Astrocyte (in vitro differentiated cells and primary cell): ENCODE measurements at regions not wholly inside any gene's neighbourhood (a gene's known extent, or its start where the extent isn't known, plus 50 kb on each side); places are given as distances from the start of the nearest gene placed in this dataset.

ENCODE experiments used
- DNase-seq: peaks from one replicate; pipeline ENCODE4 v3.0.0-alpha.2; 2010; ENCODE audit warnings: low read depth
- FAIRE-seq: peaks from 2 replicates; lab custom pipeline; 2011; peaks lifted over from hg19 to GRCh38; lab: Jason Lieb, UNC
- H2AFZ ChIP-seq: 2 replicates; pipeline ENCODE4 v1.6.0; 2012; ENCODE audit warnings: low read depth, low read length, inconsistent platforms
- H3K27ac ChIP-seq: 2 replicates; pipeline ENCODE4 v1.5.1; 2011; ENCODE audit warnings: low read depth, low read length, inconsistent platforms
- H3K27me3 ChIP-seq: 2 replicates; pipeline ENCODE4 v1.6.0; 2011; ENCODE audit warnings: low read length, inconsistent platforms; ENCODE audit not compliant: insufficient read depth
- H3K36me3 ChIP-seq: 2 replicates; pipeline ENCODE4 v1.5.1; 2011; ENCODE audit warnings: low read length, inconsistent platforms; ENCODE audit not compliant: insufficient read depth
- H3K4me1 ChIP-seq: 2 replicates; pipeline ENCODE4 v1.5.1; 2011; ENCODE audit warnings: low read length, inconsistent platforms; ENCODE audit not compliant: insufficient read depth
- H3K4me2 ChIP-seq: 2 replicates; pipeline ENCODE4 v1.6.0; 2012; ENCODE audit warnings: low read length, inconsistent platforms
- H3K4me3 ChIP-seq: 2 replicates; pipeline ENCODE4 v1.5.1; 2011; ENCODE audit warnings: low read depth, mild to moderate bottlenecking, low read length, inconsistent platforms; ENCODE audit not compliant: insufficient read depth
- H3K79me2 ChIP-seq: 2 replicates; pipeline ENCODE4 v1.6.0; 2012; ENCODE audit warnings: mild to moderate bottlenecking, low read length, inconsistent platforms; ENCODE audit not compliant: insufficient read depth
- H3K9ac ChIP-seq: 2 replicates; pipeline ENCODE4 v1.6.0; 2012; ENCODE audit warnings: mild to moderate bottlenecking, low read length, inconsistent platforms
- H3K9me3 ChIP-seq: 2 replicates; pipeline ENCODE4 v1.5.1; 2012; ENCODE audit warnings: low read depth, mild to moderate bottlenecking, low read length, inconsistent platforms; ENCODE audit not compliant: insufficient read depth
- H4K20me1 ChIP-seq: 2 replicates; pipeline ENCODE4 v1.6.0; 2012; ENCODE audit warnings: low read length, inconsistent platforms; ENCODE audit not compliant: insufficient read depth
- H3K27ac Mint-ChIP-seq: one replicate; pipeline ENCODE4 v1.8.0; 2021; ENCODE audit warnings: mild to moderate bottlenecking, mixed read lengths; ENCODE audit not compliant: unreplicated experiment
- H3K27me3 Mint-ChIP-seq: one replicate; pipeline ENCODE4 v1.8.0; 2021; ENCODE audit warnings: low read depth, mixed read lengths; ENCODE audit not compliant: unreplicated experiment
- H3K36me3 Mint-ChIP-seq: one replicate; pipeline ENCODE4 v1.8.0; 2021; ENCODE audit warnings: low read depth, mixed read lengths; ENCODE audit not compliant: unreplicated experiment
- H3K4me1 Mint-ChIP-seq: one replicate; pipeline ENCODE4 v1.8.0; 2021; ENCODE audit warnings: low read depth, mixed read lengths; ENCODE audit not compliant: unreplicated experiment
- H3K4me3 Mint-ChIP-seq: one replicate; pipeline ENCODE4 v1.8.0; 2021; ENCODE audit warnings: mild to moderate bottlenecking, moderate library complexity, mixed read lengths; ENCODE audit not compliant: unreplicated experiment
- H3K9me3 Mint-ChIP-seq: one replicate; pipeline ENCODE4 v1.8.0; 2021; ENCODE audit warnings: mild to moderate bottlenecking, mixed read lengths; ENCODE audit not compliant: unreplicated experiment
- EZH2 ChIP-seq: IDR thresholded peaks from 2 replicates; pipeline ENCODE4 v1.6.1; 2012; ENCODE audit warnings: mild to moderate bottlenecking, low read length, inconsistent platforms; ENCODE audit not compliant: insufficient read depth
- TF ChIP-seq, protein P1 (sequence below): IDR thresholded peaks from 2 replicates; pipeline ENCODE4 v1.5.1; 2011; ENCODE audit warnings: low read depth, mild to moderate bottlenecking, inconsistent platforms, low read length, moderate library complexity; ENCODE audit not compliant: insufficient read depth

GRCh38 chr17:79330696-79331095 is 256.1 kb downstream of the ENGASE start:
- H3K27me3 ChIP-seq: no peaks in the 10 kb centered on the region
- H3K79me2 ChIP-seq: no peaks in the 10 kb centered on the region
- H3K27ac Mint-ChIP-seq: no peak overlapping the region
- no peak overlapping the region for H3K4me2 ChIP-seq
- H3K36me3 ChIP-seq: no peaks in the 10 kb centered on the region
- H3K4me1 ChIP-seq: no peaks in the 10 kb centered on the region
- peaks cover 6% of the 10 kb centered on the region for H3K9me3 Mint-ChIP-seq
- no peak overlapping the region for H2AFZ ChIP-seq
- no peaks in the 10 kb centered on the region for H4K20me1 ChIP-seq
- no peaks in the 10 kb centered on the region for H3K9me3 ChIP-seq
- no peaks in the 10 kb centered on the region for H3K4me1 Mint-ChIP-seq
- no peak overlapping the region for H3K27ac ChIP-seq
- FAIRE-seq (no peak), DNase-seq (no peak)
- H3K36me3 Mint-ChIP-seq: no peaks in the 10 kb centered on the region
- no peak overlapping the region for H3K9ac ChIP-seq
- H3K27me3 Mint-ChIP-seq: peaks cover 79% of the 10 kb centered on the region
- H3K4me3 ChIP-seq: no peak overlapping the region
- no peak overlapping the region for H3K4me3 Mint-ChIP-seq
- TF ChIP-seq, protein P1, sequence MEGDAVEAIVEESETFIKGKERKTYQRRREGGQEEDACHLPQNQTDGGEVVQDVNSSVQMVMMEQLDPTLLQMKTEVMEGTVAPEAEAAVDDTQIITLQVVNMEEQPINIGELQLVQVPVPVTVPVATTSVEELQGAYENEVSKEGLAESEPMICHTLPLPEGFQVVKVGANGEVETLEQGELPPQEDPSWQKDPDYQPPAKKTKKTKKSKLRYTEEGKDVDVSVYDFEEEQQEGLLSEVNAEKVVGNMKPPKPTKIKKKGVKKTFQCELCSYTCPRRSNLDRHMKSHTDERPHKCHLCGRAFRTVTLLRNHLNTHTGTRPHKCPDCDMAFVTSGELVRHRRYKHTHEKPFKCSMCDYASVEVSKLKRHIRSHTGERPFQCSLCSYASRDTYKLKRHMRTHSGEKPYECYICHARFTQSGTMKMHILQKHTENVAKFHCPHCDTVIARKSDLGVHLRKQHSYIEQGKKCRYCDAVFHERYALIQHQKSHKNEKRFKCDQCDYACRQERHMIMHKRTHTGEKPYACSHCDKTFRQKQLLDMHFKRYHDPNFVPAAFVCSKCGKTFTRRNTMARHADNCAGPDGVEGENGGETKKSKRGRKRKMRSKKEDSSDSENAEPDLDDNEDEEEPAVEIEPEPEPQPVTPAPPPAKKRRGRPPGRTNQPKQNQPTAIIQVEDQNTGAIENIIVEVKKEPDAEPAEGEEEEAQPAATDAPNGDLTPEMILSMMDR: no peak
- no peak for TF ChIP-seq EZH2

DNA sequence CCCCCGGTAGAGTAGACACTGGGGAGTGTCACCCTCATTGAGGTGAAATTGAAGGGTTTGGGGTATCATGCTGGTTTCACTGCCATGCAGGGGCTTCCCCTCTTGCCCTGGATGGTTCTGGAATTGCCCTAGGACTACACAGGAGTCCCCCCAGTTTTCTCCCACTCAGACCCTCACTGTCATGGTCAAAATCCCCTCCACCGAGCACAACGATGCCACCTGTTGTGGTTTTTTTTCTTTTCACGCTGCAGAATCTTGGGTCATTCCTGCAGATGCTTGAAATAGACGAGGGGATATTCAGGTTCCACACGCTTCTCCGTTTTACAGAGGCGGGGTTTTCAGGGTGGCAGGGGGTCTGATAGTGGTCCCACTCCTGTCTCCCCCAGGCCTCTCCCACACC is 255.6 kb downstream of the ENGASE start:
- Histone ChIP-seq H3K79me2 (no peaks in the 10 kb centered on the region), H3K4me3 (no peak overlapping the region), H4K20me1 (no peaks in the 10 kb centered on the region), H3K9ac (no peak overlapping the region), H2AFZ (no peak overlapping the region), H3K36me3 (no peaks in the 10 kb centered on the region), H3K4me2 (no peak overlapping the region), H3K27me3 (no peaks in the 10 kb centered on the region), H3K4me1 (no peaks in the 10 kb centered on the region), H3K9me3 (no peaks in the 10 kb centered on the region), H3K27ac (no peak overlapping the region)
- Mint-ChIP-seq H3K9me3 (peaks cover 5% of the 10 kb centered on the region), H3K36me3 (no peaks in the 10 kb centered on the region), H3K4me1 (no peaks in the 10 kb centered on the region), H3K27ac (no peak overlapping the region), H3K4me3 (no peak overlapping the region), H3K27me3 (peaks cover 79% of the 10 kb centered on the region)
- no peak for DNase-seq
- TF ChIP-seq, protein P1: no peak
- no peak for TF ChIP-seq EZH2
- no peak for FAIRE-seq

- Histone ChIP-seq H3K27me3 (no peaks in the 10 kb centered on the region), H3K4me3 (no peak overlapping the region), H3K9me3 (no peaks in the 10 kb centered on the region), H3K27ac (no peak overlapping the region), H4K20me1 (no peaks in the 10 kb centered on the region), H3K4me1 (no peaks in the 10 kb centered on the region), H3K79me2 (no peaks in the 10 kb centered on the region), H2AFZ (no peak overlapping the region), H3K36me3 (no peaks in the 10 kb centered on the region), H3K4me2 (no peak overlapping the region), H3K9ac (no peak overlapping the region)
- DNase-seq (no peak), FAIRE-seq (no peak)
- peaks cover 76% of the 10 kb centered on the region for H3K27me3 Mint-ChIP-seq
- no peaks in the 10 kb centered on the region for H3K4me1 Mint-ChIP-seq
- TF ChIP-seq EZH2: no peak
- TF ChIP-seq, protein P1: no peak
- no peak overlapping the region for H3K27ac Mint-ChIP-seq
- H3K4me3 Mint-ChIP-seq: no peak overlapping the region
- no peaks in the 10 kb centered on the region for H3K36me3 Mint-ChIP-seq
- no peaks in the 10 kb centered on the region for H3K9me3 Mint-ChIP-seq
Observed at GRCh38 chr17:79326814-79327213, 252.2 kb downstream of the ENGASE start.
